Mucosa of rectum (tissue), 2 donors: ENCODE measurements at regions not wholly inside any gene's neighbourhood (a gene's known extent, or its start where the extent isn't known, plus 50 kb on each side); places are given as distances from the start of the nearest gene placed in this dataset.

ENCODE experiments used
- H3K27ac ChIP-seq, 2 donors: one replicate each; pipeline ENCODE4 v1.7.0; 2013; ENCODE audit warnings: inconsistent platforms in 2 of 2, low read depth in 2 of 2, low read length in 2 of 2
- H3K27me3 ChIP-seq, 2 donors: one replicate each; pipeline ENCODE4 v1.7.0; 2013; ENCODE audit warnings: low read length in 2 of 2; ENCODE audit not compliant: control insufficient read depth in 2 of 2, insufficient read depth in 2 of 2
- H3K36me3 ChIP-seq, 2 donors: one replicate each; pipeline ENCODE4 v1.7.0; 2013; ENCODE audit warnings: low read length in 2 of 2; ENCODE audit not compliant: control insufficient read depth in 2 of 2, insufficient read depth in 2 of 2
- H3K4me1 ChIP-seq, 2 donors: one replicate each; pipeline ENCODE4 v1.7.0; 2013; ENCODE audit warnings: low read length in 2 of 2, mild to moderate bottlenecking in 1 of 2; ENCODE audit not compliant: control insufficient read depth in 2 of 2, insufficient read depth in 2 of 2
- H3K4me3 ChIP-seq, 2 donors: one replicate each; pipeline ENCODE4 v1.7.0; 2013; ENCODE audit warnings: low read length in 2 of 2
- H3K9ac ChIP-seq, 2 donors: one replicate each; pipeline ENCODE4 v1.7.0; 2013; ENCODE audit warnings: low read length in 2 of 2, low read depth in 1 of 2, mild to moderate bottlenecking in 1 of 2
- H3K9me3 ChIP-seq, 2 donors: one replicate each; pipeline ENCODE4 v1.7.0; 2013; ENCODE audit warnings: low read length in 2 of 2; ENCODE audit not compliant: control insufficient read depth in 2 of 2
- donor health status: healthy.
- donor health status: Normal muscosa, but diverticular disease.

- no peak overlapping the region for H3K9ac ChIP-seq
- peaks cover 0 to 3% of the 10 kb centered on the region in 2 donors for H3K4me1 ChIP-seq
- no peaks in the 10 kb centered on the region for H3K36me3 ChIP-seq
- H3K27me3 ChIP-seq, result no peaks in the 10 kb centered on the region
- no peak overlapping the region for H3K4me3 ChIP-seq
- no peak overlapping the region for H3K27ac ChIP-seq
- H3K9me3 ChIP-seq, result no peaks in the 10 kb centered on the region
Measured at GRCh38 chr12:92421701-92422100, 276.1 kb upstream of the BTG1 start.

GRCh38 chr12:92421042-92421441 is 275.4 kb upstream of the BTG1 start:
- peaks cover 0 to 3% of the 10 kb centered on the region in 2 donors for H3K4me1 ChIP-seq
- H3K36me3 ChIP-seq, result no peaks in the 10 kb centered on the region
- no peak overlapping the region for H3K9ac ChIP-seq
- H3K4me3 ChIP-seq, result no peak overlapping the region
- H3K9me3 ChIP-seq, result no peaks in the 10 kb centered on the region
- no peaks in the 10 kb centered on the region for H3K27me3 ChIP-seq
- no peak overlapping the region for H3K27ac ChIP-seq

GRCh38 chr12:92419201-92419600 is 273.6 kb upstream of the BTG1 start:
- no peaks in the 10 kb centered on the region for H3K27me3 ChIP-seq
- no peak overlapping the region for H3K4me3 ChIP-seq
- no peak overlapping the region for H3K9ac ChIP-seq
- no peaks in the 10 kb centered on the region for H3K36me3 ChIP-seq
- H3K4me1 ChIP-seq, result peaks cover 0 to 3% of the 10 kb centered on the region in 2 donors
- no peaks in the 10 kb centered on the region for H3K9me3 ChIP-seq
- no peak overlapping the region for H3K27ac ChIP-seq

- H3K4me1 ChIP-seq, result peaks cover 0 to 3% of the 10 kb centered on the region in 2 donors
- no peaks in the 10 kb centered on the region for H3K36me3 ChIP-seq
- H3K27me3 ChIP-seq, result no peaks in the 10 kb centered on the region
- no peak overlapping the region for H3K4me3 ChIP-seq
- no peak overlapping the region for H3K9ac ChIP-seq
- H3K27ac ChIP-seq, result no peak overlapping the region
- H3K9me3 ChIP-seq, result no peaks in the 10 kb centered on the region
Measured at GRCh38 chr12:92418381-92418780, 272.7 kb upstream of the BTG1 start.

DNA sequence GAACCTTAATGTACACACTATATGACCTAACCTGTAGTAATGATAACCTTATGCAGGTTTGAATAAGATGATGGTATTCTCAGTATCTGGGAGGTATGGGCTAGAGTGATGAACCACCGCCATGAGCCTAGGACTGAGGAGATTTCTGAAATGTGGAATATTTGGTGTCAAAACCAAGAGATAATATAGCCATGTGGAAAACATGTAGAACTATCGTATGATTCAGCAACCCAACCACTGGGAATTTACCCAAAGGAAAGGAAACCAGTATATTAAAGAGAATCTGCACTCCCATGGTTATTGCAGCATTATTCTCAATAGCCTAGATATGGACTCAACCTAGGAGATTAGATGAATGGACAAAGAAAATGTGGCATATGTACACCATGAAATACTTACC is 271.7 kb upstream of the BTG1 start:
- no peak overlapping the region for H3K4me3 ChIP-seq
- no peak overlapping the region for H3K27ac ChIP-seq
- H3K9ac ChIP-seq, result no peak overlapping the region
- peaks cover 0 to 3% of the 10 kb centered on the region in 2 donors for H3K4me1 ChIP-seq
- H3K36me3 ChIP-seq, result no peaks in the 10 kb centered on the region
- no peaks in the 10 kb centered on the region for H3K9me3 ChIP-seq
- H3K27me3 ChIP-seq, result no peaks in the 10 kb centered on the region

- H3K27ac ChIP-seq, result no peak overlapping the region
- H3K4me3 ChIP-seq, result no peak overlapping the region
- H3K27me3 ChIP-seq, result no peaks in the 10 kb centered on the region
- H3K4me1 ChIP-seq, result peaks cover 0 to 3% of the 10 kb centered on the region in 2 donors
- H3K36me3 ChIP-seq, result no peaks in the 10 kb centered on the region
- no peaks in the 10 kb centered on the region for H3K9me3 ChIP-seq
- H3K9ac ChIP-seq, result no peak overlapping the region
Measured at GRCh38 chr12:92416385-92416812, 270.8 kb upstream of the BTG1 start.

- H3K4me1 ChIP-seq, result no peaks in the 10 kb centered on the region
- no peak overlapping the region for H3K27ac ChIP-seq
- H3K9ac ChIP-seq, result no peak overlapping the region
- no peaks in the 10 kb centered on the region for H3K27me3 ChIP-seq
- H3K36me3 ChIP-seq, result no peaks in the 10 kb centered on the region
- H3K4me3 ChIP-seq, result no peak overlapping the region
- no peaks in the 10 kb centered on the region for H3K9me3 ChIP-seq
Measured at GRCh38 chr12:92414170-92415070, 268.8 kb upstream of the BTG1 start.

DNA sequence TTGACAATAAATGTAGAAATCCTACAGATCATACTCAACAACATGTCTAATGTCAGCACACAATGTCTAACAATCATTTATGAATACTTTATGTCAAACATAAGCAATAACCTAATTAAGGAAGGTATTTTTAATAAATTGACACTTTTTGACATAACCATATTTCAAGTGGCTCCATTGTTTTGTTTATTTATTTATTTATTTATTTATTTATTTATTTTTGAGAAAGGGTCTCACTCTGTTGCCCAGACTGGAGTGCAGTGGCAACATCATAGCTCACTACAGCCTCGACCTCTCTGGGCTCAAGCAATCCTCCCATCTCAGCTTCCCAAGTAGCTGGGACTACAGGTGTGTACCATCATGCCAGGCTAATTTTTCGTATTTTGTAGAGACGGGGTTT is 267.6 kb upstream of the BTG1 start:
- Histone ChIP-seq H3K36me3 (no peaks in the 10 kb centered on the region), H3K9ac (no peak overlapping the region), H3K27me3 (no peaks in the 10 kb centered on the region), H3K27ac (no peak overlapping the region), H3K4me3 (no peak overlapping the region), H3K9me3 (no peaks in the 10 kb centered on the region), H3K4me1 (no peaks in the 10 kb centered on the region)

DNA sequence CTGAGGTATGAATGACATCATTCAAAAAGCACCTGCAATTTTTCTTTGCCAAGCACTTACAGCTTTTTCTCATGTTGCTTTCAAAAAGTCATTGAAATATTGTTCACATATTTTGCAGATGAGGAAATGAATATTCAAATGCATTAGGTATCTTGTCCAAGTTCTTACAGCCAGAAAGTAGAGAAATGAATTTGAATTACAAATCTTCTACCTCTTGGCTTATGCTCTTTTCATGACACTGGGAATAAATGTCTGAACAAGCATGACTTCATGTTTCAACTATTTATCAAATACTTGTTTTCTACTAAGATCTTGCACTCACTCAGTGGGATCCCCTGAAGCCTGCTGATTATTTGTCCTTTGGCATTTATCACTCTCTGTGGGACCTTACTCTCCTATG is 267.2 kb upstream of the BTG1 start:
- H3K9me3 ChIP-seq, result no peaks in the 10 kb centered on the region
- no peaks in the 10 kb centered on the region for H3K36me3 ChIP-seq
- no peak overlapping the region for H3K9ac ChIP-seq
- no peak overlapping the region for H3K27ac ChIP-seq
- no peak overlapping the region for H3K4me3 ChIP-seq
- no peaks in the 10 kb centered on the region for H3K4me1 ChIP-seq
- H3K27me3 ChIP-seq, result no peaks in the 10 kb centered on the region

DNA sequence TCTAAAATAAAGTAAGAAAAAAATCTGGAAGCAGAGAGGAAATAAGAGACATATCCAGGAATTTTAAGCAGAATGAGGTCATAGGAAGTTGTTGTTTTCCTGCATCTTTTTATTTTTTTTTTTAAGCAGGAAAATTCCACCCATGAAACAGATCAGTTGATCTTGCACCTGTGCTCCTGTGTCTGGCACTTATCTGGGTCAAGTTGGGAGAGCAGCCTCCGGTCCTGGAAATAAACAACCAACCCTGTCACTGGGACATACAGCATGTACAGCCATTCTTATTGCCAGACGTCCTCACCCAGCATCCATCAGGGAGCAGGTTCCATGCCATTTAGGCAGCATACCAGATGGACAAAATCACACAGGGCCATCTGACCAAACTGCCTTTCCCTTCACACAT is 266.0 kb upstream of the BTG1 start:
- Histone ChIP-seq H3K27ac (no peak overlapping the region), H3K4me1 (no peaks in the 10 kb centered on the region)

More for the DNA sequence above, 266.0 kb upstream of the BTG1 start:
- H3K27me3 ChIP-seq, result no peaks in the 10 kb centered on the region
- no peak overlapping the region for H3K4me3 ChIP-seq
- H3K9ac ChIP-seq, result no peak overlapping the region
- no peaks in the 10 kb centered on the region for H3K9me3 ChIP-seq
- no peaks in the 10 kb centered on the region for H3K36me3 ChIP-seq
